Liver (tissue), 8 donors: ENCODE measurements at regions not wholly inside any gene's neighbourhood (a gene's known extent, or its start where the extent isn't known, plus 50 kb on each side); places are given as distances from the start of the nearest gene placed in this dataset.

Experiments
- DNase-seq: peaks from one replicate; pipeline ENCODE4 v3.0.0-alpha.2; 2017; ENCODE audit warnings: low spot score
- H3K27ac ChIP-seq, 2 donors: one replicate each; pipeline ENCODE4 v1.7.0; 2013; ENCODE audit warnings: inconsistent platforms in 2 of 2, low read length in 2 of 2, control low read depth in 1 of 2, low read depth in 1 of 2, mild to moderate bottlenecking in 1 of 2
- H3K27me3 ChIP-seq, 4 donors: one replicate each; pipeline versions ENCODE4 v1.6.1 to v1.7.0; 2013; ENCODE audit warnings: low read length in 3 of 4, inconsistent platforms in 1 of 4, mild to moderate bottlenecking in 1 of 4, moderate library complexity in 1 of 4; ENCODE audit not compliant: control insufficient read depth in 4 of 4, insufficient read depth in 4 of 4
- H3K36me3 ChIP-seq, 4 donors: one replicate each; pipeline versions ENCODE4 v1.6.1 to v1.7.0; 2013; ENCODE audit warnings: low read length in 3 of 4, mild to moderate bottlenecking in 3 of 4, low read depth in 1 of 4, moderate library complexity in 1 of 4; ENCODE audit not compliant: control insufficient read depth in 4 of 4, insufficient read depth in 3 of 4
- H3K4me1 ChIP-seq, 4 donors: one replicate each; pipeline versions ENCODE4 v1.6.1 to v1.7.0; 2013; ENCODE audit warnings: low read length in 3 of 4, mild to moderate bottlenecking in 3 of 4, moderate library complexity in 1 of 4; ENCODE audit not compliant: control insufficient read depth in 4 of 4, insufficient read depth in 4 of 4
- H3K4me3 ChIP-seq, 3 donors: one replicate each; pipeline versions ENCODE4 v1.6.1 to v1.7.0; 2013; ENCODE audit warnings: low read length in 3 of 3, control low read depth in 1 of 3, low read depth in 1 of 3, mild to moderate bottlenecking in 1 of 3
- H3K9ac ChIP-seq, 2 donors: one replicate each; pipeline ENCODE4 v1.7.0; 2013; ENCODE audit warnings: low read length in 2 of 2, mild to moderate bottlenecking in 2 of 2, moderate library complexity in 2 of 2, control low read depth in 1 of 2, low read depth in 1 of 2
- H3K9me3 ChIP-seq, 4 donors: one replicate each; pipeline versions ENCODE4 v1.6.1 to v1.7.0; 2013; ENCODE audit warnings: low read length in 3 of 4; ENCODE audit not compliant: control insufficient read depth in 4 of 4
- ATF3 ChIP-seq: IDR thresholded peaks from 2 replicates; pipeline ENCODE4 v1.6.1; 2016; ENCODE audit warnings: antibody characterized with exemption
- EGR1 ChIP-seq, 2 donors: IDR thresholded peaks; 2 replicates each; pipeline ENCODE4 v1.6.1; 2016 to 2018; ENCODE audit warnings: antibody characterized with exemption in 2 of 2, low read depth in 2 of 2
- FOXA1 ChIP-seq: IDR thresholded peaks from 2 replicates; pipeline ENCODE4 v1.6.1; 2016; ENCODE audit warnings: antibody characterized with exemption
- FOXA2 ChIP-seq: IDR thresholded peaks from 2 replicates; pipeline ENCODE4 v1.6.1; 2016; ENCODE audit warnings: antibody characterized with exemption
- GABPA ChIP-seq, 2 donors: IDR thresholded peaks in 1 of 2; conservative IDR thresholded peaks in 1 of 2; 2 replicates each; pipeline ENCODE4 v1.6.1; 2016; ENCODE audit warnings: antibody characterized with exemption in 2 of 2, mild to moderate bottlenecking in 1 of 2, moderate library complexity in 1 of 2
- HNF4A ChIP-seq, 2 donors: conservative IDR thresholded peaks; 2 replicates each; pipeline ENCODE4 v1.6.1; 2016; ENCODE audit warnings: antibody characterized with exemption in 2 of 2, mild to moderate bottlenecking in 2 of 2
- HNF4G ChIP-seq: IDR thresholded peaks from 2 replicates; pipeline ENCODE4 v1.6.1; 2016; ENCODE audit warnings: antibody characterized with exemption
- JUND ChIP-seq, 2 donors: IDR thresholded peaks; 2 replicates each; pipeline ENCODE4 v1.6.1; 2016; ENCODE audit warnings: antibody characterized with exemption in 2 of 2
- MAX ChIP-seq: IDR thresholded peaks from 2 replicates; pipeline ENCODE4 v1.6.1; 2016; ENCODE audit warnings: antibody characterized with exemption
- NR2F2 ChIP-seq: IDR thresholded peaks from 2 replicates; pipeline ENCODE4 v1.6.1; 2016; ENCODE audit warnings: antibody characterized with exemption
- RAD21 ChIP-seq, 2 donors: IDR thresholded peaks; 2 replicates each; pipeline ENCODE4 v1.6.1; 2016; ENCODE audit warnings: antibody characterized with exemption in 2 of 2, mild to moderate bottlenecking in 2 of 2
- REST ChIP-seq: IDR thresholded peaks from 2 replicates; pipeline ENCODE4 v1.6.1; 2016; ENCODE audit warnings: antibody characterized with exemption, mild to moderate bottlenecking
- RXRA ChIP-seq, 2 donors: IDR thresholded peaks; 2 replicates each; pipeline ENCODE4 v1.6.1; 2017 to 2018; ENCODE audit warnings: antibody characterized with exemption in 2 of 2, mild to moderate bottlenecking in 1 of 2
- SP1 ChIP-seq: IDR thresholded peaks from 2 replicates; pipeline ENCODE4 v1.6.1; 2018; ENCODE audit warnings: antibody characterized with exemption, mild to moderate bottlenecking
- TAF1 ChIP-seq: conservative IDR thresholded peaks from 2 replicates; pipeline ENCODE4 v1.6.1; 2016; ENCODE audit warnings: antibody characterized with exemption, mild to moderate bottlenecking
- YY1 ChIP-seq: IDR thresholded peaks from 2 replicates; pipeline ENCODE4 v1.6.1; 2016; ENCODE audit warnings: antibody characterized with exemption, mild to moderate bottlenecking
- ZBTB33 ChIP-seq: IDR thresholded peaks from 2 replicates; pipeline ENCODE4 v1.6.1; 2016; ENCODE audit warnings: antibody characterized with exemption
- WGBS: extraction: QIAGEN DNeasy Blood & Tissue Kit; methylation state at CpG from one replicate; pipeline ENCODE4 v1.1.7; 2013; 5-methylcytosine and 5-hydroxymethylcytosine counted together
- TF ChIP-seq, protein P1 (sequence below): fragments of 150-350 bp; IDR thresholded peaks from 2 replicates; pipeline ENCODE4 v1.5.1; 2017; ENCODE audit warnings: improper control_type of control experiment, low read depth, low read length; ENCODE audit not compliant: missing input control
- donor health status: healthy.
- donor health status: healthy.
- donor health status: healthy.
- donor health status: healthy.
- donor health status: healthy.

DNA sequence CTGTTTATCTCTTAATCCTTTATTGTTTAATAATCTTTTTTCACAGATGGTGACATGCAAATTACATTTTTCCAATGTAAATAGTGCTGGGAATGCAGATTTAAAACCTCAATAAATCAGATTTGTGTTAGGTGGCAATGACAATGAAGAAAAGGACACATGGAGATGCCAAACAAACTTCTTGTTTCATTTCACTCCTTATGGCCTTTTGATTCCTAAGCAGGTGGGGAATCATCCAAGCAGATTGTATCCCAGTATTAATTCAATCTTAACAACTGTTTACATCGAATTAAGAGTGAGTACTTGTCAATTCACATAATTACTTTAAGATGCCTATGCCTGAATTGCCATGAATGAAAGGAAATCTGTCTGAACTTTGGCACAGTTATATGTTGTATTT, 98.9 kb upstream of the RGS18 start:
- H3K4me3 ChIP-seq = no peak overlapping the region
- H3K36me3 ChIP-seq = no peaks in the 10 kb centered on the region
- no peaks in the 10 kb centered on the region for H3K4me1 ChIP-seq
- TF ChIP-seq ZBTB33 (no peak), HNF4A (conservative IDR thresholded peaks at IDR 0.05) (no peak), FOXA2 (no peak), RXRA (IDR thresholded peaks at IDR 0.05) (no peak), TAF1 (no peak), EGR1 (IDR thresholded peaks at IDR 0.05; ENCODE audit: low read depth in 2 of 2) (no peak), REST (no peak), HNF4G (no peak), ATF3 (no peak), GABPA (IDR thresholded peaks at IDR 0.05 in 1 of 2, conservative IDR thresholded peaks at IDR 0.05 in 1 of 2) (no peak), SP1 (no peak), MAX (no peak), FOXA1 (no peak), NR2F2 (no peak), YY1 (no peak), JUND (IDR thresholded peaks at IDR 0.05) (no peak), RAD21 (IDR thresholded peaks at IDR 0.05) (no peak)
- TF ChIP-seq, protein P1, sequence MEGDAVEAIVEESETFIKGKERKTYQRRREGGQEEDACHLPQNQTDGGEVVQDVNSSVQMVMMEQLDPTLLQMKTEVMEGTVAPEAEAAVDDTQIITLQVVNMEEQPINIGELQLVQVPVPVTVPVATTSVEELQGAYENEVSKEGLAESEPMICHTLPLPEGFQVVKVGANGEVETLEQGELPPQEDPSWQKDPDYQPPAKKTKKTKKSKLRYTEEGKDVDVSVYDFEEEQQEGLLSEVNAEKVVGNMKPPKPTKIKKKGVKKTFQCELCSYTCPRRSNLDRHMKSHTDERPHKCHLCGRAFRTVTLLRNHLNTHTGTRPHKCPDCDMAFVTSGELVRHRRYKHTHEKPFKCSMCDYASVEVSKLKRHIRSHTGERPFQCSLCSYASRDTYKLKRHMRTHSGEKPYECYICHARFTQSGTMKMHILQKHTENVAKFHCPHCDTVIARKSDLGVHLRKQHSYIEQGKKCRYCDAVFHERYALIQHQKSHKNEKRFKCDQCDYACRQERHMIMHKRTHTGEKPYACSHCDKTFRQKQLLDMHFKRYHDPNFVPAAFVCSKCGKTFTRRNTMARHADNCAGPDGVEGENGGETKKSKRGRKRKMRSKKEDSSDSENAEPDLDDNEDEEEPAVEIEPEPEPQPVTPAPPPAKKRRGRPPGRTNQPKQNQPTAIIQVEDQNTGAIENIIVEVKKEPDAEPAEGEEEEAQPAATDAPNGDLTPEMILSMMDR = no peak
- no peaks in the 10 kb centered on the region for H3K9me3 ChIP-seq
- WGBS = 28% methylated on average over 1 of the region's 1 CpG
- no peak overlapping the region for H3K27ac ChIP-seq
- DNase-seq = no peak
- H3K27me3 ChIP-seq = no peaks in the 10 kb centered on the region
- no peak overlapping the region for H3K9ac ChIP-seq

DNA sequence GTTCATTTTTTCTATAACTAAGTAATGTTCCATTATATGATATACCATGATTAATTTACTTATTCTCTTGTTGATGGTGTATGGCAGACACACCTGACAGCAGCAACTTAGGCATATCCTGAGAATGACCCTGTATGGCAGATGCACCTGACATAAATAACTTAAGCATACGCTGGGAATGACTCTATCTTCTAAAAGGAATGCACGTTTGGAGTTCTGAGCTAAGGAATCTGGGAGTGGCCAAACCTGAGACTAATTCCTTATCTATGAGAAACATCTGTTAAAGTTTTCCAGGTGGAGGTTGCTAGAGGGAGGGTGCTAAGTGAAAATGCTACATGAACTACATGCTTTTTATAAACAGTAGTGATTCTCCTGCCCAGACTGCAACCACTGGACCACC, 96.7 kb upstream of the RGS18 start:
- H3K9me3 ChIP-seq = no peaks in the 10 kb centered on the region
- no peaks in the 10 kb centered on the region for H3K4me1 ChIP-seq
- no peak for DNase-seq
- no peaks in the 10 kb centered on the region for H3K27me3 ChIP-seq
- H3K27ac ChIP-seq = no peak overlapping the region
- no peak overlapping the region for H3K4me3 ChIP-seq
- H3K9ac ChIP-seq = no peak overlapping the region
- WGBS = 38% methylated on average over 2 of the region's 2 CpGs
- no peaks in the 10 kb centered on the region for H3K36me3 ChIP-seq
- TF ChIP-seq FOXA1 (no peak), FOXA2 (no peak), ATF3 (no peak), NR2F2 (no peak), JUND (IDR thresholded peaks at IDR 0.05) (no peak), MAX (no peak), HNF4G (no peak), RXRA (IDR thresholded peaks at IDR 0.05) (no peak), YY1 (no peak), GABPA (IDR thresholded peaks at IDR 0.05 in 1 of 2, conservative IDR thresholded peaks at IDR 0.05 in 1 of 2) (no peak)
- TF ChIP-seq, protein P1 = no peak
